Stimulated activated CD8-positive, alpha-beta memory T cell treated with anti-CD3 and anti-CD28 coated beads, Interleukin-4, amount 100 ng/mL, for 48 hours (primary cell): ENCODE measurements at regions not wholly inside any gene's neighbourhood (a gene's known extent, or its start where the extent isn't known, plus 50 kb on each side); places are given as distances from the start of the nearest gene placed in this dataset.
"Not testable (repeated sequence)": the region's sequence is repeated elsewhere in the genome, so short reads cannot be mapped to it uniquely, and the experiment has no call there.

Source experiments
- DNase-seq: peaks from one replicate; pipeline ENCODE4 v3.0.0-alpha.2; 2020

DNA sequence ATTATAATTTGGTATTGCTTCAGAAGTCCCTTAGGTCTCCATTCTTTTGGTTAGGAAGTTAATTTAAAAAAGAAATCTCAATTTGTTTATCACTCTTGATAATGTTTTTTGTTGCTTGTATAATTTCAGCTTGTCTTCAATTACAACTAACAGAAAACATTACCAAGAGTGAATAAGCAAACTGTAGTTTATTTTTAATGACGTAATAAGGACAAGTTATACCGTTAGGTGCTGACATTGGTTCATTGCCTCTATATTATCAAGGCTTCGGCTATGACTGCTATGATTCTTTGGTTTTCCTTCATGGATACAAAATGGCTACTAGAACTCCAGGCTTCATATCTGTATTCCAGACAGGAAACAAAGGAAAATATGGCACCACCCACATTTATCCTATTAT is 220.6 kb downstream of the PTGER3 start:
- no peak for DNase-seq

DNA sequence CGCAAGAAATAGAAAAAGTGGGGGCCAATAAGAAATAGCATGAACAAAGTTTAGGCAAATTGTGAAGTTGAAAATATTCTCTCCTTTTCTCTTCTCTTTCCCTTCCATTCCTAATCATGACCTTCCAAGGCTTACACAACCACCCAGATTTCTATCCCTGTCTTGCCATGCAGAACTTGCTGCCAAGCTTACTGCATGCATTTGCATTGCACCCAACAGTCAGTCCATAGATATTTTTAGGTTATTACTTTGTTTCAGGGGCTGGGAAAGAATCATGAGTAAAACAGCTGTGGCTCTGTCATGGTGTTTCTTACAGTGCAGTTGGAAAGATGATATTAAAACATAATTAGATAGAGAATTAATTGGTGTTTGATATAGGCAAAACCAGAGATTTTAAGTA is 219.4 kb downstream of the PTGER3 start:
- DNase-seq, result no peak

DNA sequence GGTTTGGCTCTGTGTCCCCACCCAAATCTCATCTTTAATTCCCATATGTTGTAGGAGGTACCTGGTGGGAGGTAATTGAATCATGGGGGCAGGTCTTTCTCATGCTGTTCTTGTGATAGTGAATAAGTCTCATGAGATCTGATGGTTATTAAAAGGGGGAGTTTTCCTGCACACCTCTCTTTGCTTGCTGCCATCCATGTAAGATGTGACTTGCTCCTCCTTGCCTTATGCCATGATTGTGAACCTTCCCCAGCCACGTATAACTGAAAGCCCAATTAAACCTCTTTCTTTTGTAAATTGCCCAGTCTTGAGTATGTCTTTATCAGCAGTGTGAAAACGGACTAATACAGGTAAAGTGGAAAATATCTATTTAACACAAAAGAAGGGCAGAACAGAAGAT is 213.3 kb downstream of the PTGER3 start:
- DNase-seq, result not testable (repeated sequence)

DNA sequence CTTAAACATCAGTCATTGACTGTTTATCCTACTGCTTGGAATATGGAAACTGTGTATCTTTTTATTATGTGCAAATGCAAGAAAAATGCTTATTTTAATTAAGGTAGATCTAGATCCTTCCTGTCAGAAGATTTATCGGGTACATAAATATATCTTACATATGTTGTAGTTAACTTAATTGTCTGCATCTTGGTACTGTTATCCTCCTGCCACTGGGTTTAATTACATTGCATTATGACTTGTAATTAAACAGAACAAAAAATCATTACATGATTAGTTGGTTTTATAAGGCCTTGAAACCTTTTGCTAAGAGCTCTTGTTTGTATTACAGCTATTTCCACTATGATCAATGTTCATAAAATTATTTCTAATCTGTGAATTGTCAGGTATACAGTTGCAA is 211.2 kb downstream of the PTGER3 start:
- DNase-seq, result no peak

DNA sequence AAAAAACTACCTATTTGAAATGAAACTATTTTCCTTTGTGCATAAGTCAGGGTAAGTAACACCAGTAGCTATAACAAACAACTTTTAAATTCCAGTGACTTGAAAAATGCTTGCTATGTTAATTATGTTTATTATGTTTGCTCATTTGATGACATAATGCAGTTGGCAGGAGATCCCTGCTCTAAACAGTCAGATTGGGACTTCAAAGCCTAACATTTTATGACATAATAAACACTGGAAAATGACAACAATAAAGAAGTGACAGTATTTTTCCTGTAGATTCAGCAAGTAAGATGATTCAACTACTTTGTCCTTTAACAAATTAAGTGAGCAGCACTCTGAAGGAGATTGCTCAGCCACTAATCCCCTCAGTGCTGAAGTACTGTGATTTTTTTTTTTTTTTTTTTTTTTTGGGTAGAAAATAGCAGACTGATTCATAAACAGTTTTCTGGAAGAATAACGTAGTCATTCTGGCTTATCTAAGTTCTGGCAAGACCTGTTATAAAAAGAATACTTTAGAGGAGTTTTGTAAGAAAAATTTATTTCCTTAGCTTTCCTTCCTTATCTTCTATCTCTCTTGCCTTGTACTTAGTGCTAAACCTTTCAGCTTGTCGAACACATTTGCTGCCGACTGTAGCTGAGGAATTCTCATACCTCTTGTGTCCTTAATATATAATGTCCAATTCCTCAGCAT is 207.2 kb downstream of the PTGER3 start:
- no peak for DNase-seq

DNA sequence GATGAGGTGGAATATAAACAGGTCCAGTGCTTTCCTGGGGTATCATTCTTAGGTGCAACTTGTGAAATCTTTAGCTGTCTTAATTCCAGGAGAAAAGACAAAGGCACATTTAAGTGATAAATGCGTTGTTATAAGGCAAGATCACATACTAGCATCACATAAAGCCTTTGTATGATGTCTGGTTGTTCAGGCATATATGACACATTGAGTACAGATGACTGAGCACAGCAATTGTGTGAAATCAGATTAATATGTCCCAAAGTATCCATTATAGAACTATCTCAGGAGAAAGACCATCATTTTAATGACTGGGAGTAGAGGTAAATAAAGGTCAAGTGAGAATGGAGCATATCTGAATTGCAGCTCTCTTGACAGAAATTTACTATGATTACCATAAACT is 205.1 kb downstream of the PTGER3 start:
- DNase-seq, result no peak

DNA sequence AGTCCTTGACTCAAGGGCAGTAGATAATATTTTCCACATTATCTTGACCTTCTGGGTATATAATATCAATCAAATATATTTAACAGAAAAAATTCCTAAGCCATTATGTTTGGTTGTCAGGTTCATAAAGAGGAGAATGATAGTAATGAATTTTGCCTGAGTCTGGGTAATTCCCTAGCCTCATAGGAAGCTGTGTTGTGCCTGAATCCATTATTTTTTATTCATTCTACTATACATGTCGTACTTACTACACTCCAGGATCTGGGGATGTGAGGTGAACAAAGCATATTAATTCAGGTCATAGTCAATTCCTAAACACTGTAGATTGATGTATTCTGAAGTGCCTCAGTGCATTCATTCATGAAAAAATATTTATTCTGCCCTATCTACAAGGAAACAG is 204.2 kb downstream of the PTGER3 start:
- no peak for DNase-seq

DNA sequence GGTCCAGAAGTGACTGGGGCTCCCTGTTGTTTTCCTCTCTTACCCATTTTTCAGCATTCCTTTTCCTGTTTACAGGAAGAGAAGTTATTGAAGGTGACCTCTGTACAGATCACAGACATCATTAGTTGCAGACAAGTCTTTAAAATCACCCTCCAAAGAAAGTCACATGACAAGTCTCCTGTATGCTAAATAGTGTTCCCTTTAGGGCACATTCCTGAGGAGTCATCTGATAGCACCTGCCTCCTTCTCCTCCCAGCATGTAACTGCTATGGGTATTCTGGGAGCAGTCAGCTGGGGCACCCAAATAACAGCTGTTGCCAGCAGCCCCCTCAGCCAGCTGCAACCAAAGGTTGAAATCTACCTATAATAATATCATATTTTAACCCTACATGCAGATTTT is 200.6 kb downstream of the PTGER3 start:
- DNase-seq, result no peak

DNA sequence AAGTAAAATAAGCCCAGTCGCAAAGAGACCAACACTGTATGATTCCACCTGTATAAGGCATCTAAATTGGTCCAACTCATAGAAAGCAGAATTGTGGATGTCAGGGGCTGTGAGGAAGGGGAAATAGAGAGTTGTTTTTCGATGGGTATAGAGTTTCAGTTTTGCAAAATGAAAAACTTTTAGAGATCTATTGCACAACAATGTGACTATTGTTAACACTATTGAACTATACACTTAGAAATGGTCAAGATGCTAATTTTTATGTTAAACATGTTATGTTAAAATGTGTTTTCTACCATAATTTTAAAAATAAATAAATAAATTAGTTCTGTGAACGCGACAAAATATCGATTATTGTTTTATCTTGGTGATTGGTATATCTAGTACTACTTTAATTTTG is 192.4 kb downstream of the PTGER3 start:
- no peak for DNase-seq

DNA sequence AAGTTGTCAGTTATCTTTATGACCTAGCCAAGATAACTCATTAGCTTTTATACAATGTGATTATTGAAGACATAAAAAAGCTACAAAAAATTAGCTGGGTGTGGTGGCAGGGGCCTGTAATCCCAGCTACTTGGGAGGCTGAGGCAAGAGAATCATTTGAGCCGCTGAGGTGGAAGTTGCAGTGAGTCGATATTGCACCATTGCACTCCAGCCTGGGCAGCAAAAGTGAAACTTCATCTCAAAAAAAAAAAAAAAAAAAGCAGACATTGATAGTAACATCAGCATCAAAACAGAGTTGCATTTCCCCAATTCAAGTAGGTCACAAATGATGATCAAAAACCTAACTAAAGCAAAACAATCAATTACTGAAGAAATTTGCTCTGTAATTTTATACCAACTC is 191.4 kb downstream of the PTGER3 start:
- no peak for DNase-seq

DNA sequence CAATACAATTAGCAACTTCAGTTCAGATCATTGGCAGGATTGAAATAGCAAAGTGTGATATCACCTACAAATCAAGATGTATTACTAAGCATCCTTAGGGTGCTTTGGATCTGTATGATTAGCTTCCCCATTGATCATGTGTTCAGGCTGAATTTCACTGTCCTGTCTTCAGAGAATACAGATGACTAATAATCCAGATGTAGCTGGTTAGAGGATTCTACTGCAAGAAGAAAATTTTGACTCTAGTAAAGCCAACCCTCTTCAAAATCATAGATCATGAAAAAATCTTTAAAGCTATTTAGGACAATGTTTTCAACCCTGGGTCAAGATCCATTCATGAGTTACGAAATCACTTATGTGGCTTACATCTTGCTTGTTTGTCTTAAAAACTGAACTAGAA is 184.4 kb downstream of the PTGER3 start:
- no peak for DNase-seq

DNA sequence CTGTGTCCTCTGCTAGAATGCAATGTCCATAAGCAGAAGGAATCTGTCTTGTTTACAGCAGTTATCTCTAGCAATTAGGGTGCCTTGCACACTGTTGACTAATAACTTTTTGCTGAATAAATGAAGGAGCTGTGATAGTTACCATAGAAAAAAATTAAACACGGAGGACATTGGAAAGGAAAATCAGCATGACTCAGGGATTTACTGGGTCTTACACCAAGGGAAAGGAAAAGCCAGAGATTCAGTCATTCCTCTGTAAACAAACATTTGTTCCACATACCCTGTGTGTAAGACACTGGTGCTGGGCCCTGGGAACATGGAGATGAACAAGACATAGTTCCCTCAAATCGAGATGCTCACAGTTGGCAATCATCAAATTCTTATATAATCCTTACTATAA is 183.3 kb downstream of the PTGER3 start:
- no peak for DNase-seq

DNA sequence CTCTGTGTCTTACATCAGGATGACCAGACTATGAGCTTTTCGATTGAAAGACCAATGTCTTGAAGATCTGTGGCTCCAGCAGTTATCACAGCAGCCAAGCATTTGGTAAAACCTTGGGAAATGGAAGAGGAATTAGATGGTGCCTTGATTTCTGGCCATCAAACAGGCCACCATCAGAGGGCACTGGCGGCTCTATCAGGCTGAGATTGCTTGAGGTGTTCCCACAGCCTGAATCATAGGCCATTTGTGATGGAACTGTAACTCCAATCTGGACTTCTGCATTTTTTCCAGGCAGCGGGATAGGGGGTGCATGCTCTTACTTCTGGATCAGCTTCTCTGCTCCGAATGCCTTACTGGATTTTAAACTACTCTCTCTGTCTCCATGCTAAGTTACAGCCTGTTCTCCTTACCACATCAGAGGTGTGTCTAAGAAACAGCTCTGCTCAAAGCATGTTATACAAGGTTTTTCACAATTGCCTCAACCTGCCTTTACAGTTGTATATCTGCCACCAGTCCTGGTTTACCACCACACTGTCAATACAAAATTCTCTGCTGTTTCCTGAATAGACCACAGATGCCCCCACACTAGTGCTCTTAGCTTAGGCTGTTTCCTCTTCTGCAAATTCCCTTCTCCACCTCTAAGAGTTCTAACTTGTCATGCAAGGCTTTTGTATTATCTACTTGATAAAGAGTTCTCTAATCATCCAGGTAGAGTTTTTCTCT is 180.9 kb downstream of the PTGER3 start:
- DNase-seq, result no peak

DNA sequence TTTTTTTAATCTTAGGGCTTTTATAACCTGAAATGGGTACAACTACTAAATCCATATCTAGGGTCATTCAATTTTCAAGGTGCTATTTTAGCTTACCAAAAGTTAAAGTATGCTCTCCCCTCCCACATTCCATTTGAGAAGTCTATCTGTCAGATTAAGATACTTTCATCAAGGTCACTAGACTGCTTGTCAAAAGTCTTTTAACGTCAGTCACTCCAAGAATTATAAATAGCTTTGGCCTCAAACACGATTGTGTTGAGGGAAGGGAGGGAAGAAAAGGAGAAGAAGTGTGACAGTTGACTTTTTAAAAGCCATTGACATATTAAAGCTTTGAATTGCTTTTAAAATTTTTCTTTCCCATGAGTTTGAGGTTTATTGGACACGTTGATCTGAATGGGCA is 175.8 kb downstream of the PTGER3 start:
- DNase-seq, result no peak

DNA sequence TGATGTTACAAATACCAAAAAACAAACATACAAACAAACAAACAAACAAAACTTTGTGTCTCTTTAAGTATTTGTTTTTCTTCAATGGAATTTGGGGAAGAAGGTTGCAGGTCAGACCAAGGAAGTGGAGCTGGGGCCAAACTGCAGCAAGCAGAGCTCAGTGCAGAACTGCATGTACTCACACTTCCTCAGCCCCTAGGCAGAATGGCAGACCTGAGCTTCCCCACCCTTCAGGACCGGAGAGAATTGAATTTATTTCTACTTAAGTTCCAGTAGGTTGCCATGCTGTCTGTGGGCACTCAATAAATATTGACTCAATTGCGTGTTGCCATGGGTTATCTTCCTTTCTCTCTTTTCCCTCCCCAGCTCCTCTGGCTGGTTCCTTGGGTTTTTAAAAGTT is 173.6 kb downstream of the PTGER3 start:
- no peak for DNase-seq

DNA sequence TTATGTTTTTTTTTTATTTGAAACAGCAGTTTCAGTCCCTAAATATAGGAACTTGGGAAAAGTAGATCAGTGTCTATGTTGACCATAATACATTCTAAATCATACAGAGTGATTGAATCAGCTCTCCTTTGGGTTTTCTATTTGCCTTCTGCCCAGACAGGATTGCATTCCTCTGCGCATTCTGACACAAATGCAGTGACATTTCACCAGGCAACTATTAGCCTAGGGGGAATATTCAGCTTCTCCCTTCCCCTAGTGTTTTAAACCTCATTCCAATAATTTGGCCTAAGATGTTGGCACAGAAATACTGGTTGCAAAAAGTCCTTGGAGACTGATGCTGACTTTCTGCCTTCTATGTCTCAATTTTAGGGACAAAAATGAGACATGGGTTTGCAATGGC is 172.8 kb downstream of the PTGER3 start:
- no peak for DNase-seq

DNA sequence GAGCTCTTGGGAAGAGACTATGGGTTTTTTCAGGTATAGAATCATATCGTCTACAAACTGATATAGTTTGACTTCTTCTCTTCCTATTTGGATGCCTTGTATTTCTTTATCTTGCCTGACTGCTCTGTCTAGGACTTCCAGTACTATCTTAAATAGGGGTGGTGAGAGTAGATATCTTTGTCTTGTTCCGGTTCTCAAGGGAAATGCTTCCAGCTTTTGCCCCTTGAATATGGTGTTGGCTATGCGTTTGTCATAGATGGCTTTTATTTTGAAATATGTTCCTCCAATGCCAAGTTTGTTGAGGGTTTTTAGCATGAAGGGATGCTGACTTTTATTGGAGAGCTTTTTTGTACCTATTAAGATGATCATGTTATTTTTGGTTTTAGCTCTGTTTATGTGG is 170.3 kb downstream of the PTGER3 start:
- no peak for DNase-seq

DNA sequence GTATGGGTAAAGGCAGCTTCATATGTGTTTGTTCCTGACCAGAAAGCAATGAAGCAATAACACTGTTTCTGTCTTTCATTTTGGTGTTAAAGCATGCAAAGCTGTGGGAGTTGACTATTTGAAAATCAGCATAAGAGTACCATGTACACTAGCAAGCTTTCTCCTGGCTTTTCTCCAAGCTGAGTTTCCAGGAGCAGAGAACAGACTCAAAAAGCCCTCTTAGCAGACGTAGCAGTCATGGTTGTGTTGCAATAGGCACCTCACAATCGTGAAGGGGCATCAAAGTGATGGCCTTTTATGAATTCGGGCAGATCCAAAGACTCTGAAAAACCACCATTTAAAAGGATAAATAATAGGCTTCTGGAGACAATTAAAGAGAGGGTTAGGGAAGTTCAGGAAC is 159.7 kb downstream of the PTGER3 start:
- no peak for DNase-seq

DNA sequence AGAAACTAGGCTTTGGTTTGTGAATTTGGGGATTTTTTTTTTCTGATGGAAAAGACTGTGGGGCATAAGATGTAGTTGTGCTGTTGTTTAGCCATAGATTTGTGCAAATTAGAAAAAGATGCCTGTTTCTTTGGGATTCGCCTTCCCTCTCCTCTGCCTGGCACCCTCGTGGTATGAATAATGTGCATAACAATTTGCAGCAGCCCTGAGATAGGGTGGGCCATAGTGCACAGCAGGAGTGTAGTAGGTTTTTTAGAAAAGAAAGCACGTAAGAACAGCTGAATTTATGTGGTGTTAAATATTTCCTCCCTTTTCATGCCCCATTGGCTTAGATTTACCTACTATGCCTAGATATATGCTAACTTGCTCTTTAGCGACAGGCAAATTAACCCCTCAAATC is 158.9 kb downstream of the PTGER3 start:
- DNase-seq, result no peak

DNA sequence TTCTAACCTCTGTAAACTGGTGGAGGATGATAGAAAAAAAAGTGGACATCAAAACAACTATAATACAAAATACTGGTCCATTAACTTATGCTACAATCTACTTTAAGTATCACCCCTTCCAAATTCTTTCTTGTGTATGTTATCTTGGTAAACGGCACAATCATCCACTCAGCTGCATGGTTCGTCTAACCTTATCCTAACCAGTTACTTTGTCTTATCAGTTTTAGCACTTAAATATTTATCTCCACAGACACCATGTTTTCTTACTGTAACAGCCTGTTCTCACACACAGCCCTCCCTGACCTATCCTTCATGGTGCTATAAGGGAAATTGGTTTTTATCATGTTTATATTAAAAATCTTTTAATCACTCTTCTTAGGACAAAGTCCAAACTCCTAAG is 157.2 kb downstream of the PTGER3 start:
- DNase-seq, result no peak

DNA sequence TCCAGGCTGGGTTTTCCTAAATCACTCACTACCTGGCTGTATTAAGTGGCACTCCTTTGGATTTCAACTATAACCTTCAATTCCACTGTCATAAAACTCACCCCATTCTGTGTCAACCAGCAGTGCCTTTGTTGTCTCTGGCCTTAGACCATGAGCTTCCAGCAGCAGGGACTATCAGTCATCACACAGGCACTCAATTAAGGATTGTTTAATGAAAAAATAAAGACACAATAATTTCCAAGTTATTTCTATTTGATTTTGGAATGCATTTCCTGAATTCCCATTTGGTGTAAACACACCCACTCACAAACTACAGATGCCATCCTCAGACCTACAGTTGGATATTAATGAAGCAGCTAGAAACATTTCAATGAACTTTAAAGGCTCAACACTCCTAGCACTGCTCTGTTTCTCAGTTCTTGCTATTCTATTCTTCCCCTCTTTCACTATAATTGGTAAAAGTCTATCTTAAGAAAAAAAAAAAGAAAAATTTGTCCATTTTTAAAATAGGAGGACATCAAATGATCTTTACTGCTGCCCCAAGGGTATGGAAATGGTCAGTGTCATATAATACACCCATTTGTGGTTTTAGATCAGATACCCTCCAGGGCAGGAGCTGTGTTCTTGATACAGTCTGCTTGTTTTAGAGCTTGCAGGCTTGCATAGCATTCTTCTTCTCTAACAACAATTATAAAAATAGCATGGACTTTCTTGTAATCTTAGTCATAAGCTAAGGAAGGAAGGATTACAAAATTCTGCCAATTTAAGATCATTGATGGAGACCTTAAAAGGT is 156.4 kb downstream of the PTGER3 start:
- DNase-seq, result no peak

DNA sequence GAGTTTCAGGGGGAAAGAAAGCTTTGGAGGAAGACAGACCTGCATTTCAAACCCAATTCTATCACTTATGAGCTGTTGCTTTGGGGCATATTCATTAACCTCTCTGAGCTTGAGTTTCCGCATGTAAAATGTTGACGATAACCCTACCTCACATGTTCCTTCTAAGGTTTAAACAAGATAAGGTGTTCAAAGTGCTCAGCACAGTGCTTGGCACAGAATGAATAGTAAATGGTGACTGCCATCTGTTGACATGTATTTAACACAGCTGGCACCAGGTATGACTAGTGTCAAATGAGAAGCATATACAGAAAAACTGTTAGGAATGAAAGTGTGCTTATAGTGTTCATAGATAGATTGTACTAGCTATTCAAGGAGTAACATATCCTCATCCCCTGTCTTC is 155.5 kb downstream of the PTGER3 start:
- no peak for DNase-seq

DNA sequence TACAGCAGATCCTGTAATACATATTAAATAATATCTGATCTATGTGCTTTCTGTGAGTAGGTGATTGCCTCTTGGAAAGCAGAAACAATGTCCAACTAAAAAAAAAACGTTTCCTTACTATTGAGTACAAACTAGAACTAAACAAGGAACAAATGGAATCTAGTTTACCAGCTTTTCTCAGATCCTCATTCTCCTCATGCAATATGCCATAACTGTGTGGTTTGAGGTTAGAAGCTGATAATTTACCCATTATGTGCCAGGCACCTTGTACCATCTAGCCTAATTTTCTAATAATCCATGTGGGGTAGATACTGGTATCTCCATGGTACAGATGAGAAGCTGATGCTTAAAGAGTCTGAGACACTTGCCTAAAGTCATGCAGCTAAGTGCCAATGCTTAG is 154.7 kb downstream of the PTGER3 start:
- DNase-seq, result no peak

DNA sequence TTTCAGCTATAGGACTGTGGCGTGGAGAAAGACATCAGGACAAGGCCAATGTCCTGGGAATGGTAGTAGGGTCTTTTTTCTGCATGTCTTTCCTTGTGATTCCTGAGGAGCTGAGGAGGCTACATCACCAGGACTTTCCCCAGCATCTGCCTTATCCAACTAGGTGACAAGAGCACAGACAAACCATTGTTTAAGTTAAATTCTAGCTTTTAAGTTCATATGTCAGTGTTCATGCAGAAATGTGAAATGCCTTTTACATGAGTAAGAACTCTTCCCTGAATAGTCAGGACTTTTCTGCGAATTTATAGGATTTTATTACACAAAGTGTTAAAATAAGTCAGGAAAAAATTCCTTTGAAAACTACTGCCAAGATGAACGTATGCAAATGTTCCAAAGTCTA is 154.2 kb downstream of the PTGER3 start:
- no peak for DNase-seq
